ENCODE measurements at regions not wholly inside any gene's neighbourhood (a gene's known extent, or its start where the extent isn't known, plus 50 kb on each side); places are given as distances from the start of the nearest gene placed in this dataset.

GRCh38 chr2:40543381-40543780 is 91.5 kb upstream of the SLC8A1 start:
- TF ChIP-seq, protein P1, sequence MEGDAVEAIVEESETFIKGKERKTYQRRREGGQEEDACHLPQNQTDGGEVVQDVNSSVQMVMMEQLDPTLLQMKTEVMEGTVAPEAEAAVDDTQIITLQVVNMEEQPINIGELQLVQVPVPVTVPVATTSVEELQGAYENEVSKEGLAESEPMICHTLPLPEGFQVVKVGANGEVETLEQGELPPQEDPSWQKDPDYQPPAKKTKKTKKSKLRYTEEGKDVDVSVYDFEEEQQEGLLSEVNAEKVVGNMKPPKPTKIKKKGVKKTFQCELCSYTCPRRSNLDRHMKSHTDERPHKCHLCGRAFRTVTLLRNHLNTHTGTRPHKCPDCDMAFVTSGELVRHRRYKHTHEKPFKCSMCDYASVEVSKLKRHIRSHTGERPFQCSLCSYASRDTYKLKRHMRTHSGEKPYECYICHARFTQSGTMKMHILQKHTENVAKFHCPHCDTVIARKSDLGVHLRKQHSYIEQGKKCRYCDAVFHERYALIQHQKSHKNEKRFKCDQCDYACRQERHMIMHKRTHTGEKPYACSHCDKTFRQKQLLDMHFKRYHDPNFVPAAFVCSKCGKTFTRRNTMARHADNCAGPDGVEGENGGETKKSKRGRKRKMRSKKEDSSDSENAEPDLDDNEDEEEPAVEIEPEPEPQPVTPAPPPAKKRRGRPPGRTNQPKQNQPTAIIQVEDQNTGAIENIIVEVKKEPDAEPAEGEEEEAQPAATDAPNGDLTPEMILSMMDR (conservative IDR thresholded peaks at IDR 0.05 in 1 of 2, IDR thresholded peaks at IDR 0.05 in 1 of 2; ENCODE audit: extremely low read depth in 1 of 2, insufficient read depth in 1 of 2, low read depth in 1 of 2, low read length in 2 of 2), result no peak
- no peak for TF ChIP-seq EZH2 (IDR thresholded peaks at IDR 0.05; ENCODE audit: borderline replicate concordance, low read length)

Data from mammary epithelial cell (primary cell).